Endothelial cell of umbilical vein (primary cell): ENCODE measurements at regions not wholly inside any gene's neighbourhood (a gene's known extent, or its start where the extent isn't known, plus 50 kb on each side); places are given as distances from the start of the nearest gene placed in this dataset.

Experiments used
- BruUV-seq: library from RNA; stranded (reverse); fragments of 400-500 nt; replicated peaks from 2 replicates; lab custom pipeline; 2021; lab: Mats Ljungman, UMichigan
- CTCF ChIA-PET: fragments of 300-600, 350-600 bp; sonication (Branson Sonifier 250); formaldehyde crosslinking; loops from one replicate; lab custom pipeline; 2021; ENCODE audit warnings: antibody characterized with exemption, inconsistent platforms; lab: Charles Lee
- POLR2A ChIA-PET: fragments of 300-600, 350-600 bp; sonication (Branson Sonifier 250); formaldehyde crosslinking; loops from one replicate; lab custom pipeline; 2021; ENCODE audit warnings: antibody characterized with exemption, inconsistent platforms; lab: Charles Lee
- DNase-seq: peaks from one replicate; pipeline ENCODE4 v3.0.0-alpha.2; 2011; ENCODE audit warnings: low read depth, low spot score
- FAIRE-seq: peaks from 2 replicates; lab custom pipeline; 2011; peaks lifted over from hg19 to GRCh38; lab: Jason Lieb, UNC
- H2AFZ ChIP-seq: 2 replicates; pipeline ENCODE4 v1.6.0; 2012; ENCODE audit warnings: low read depth, low read length, control low read depth, inconsistent platforms
- H3K27ac ChIP-seq: 2 replicates; pipeline ENCODE4 v1.5.1; 2011; ENCODE audit warnings: low read depth, mild to moderate bottlenecking, control low read depth, low read length, moderate library complexity; ENCODE audit not compliant: insufficient read depth
- H3K27me3 ChIP-seq, 2 experiments: 2 replicates each; pipeline versions ENCODE4 v1.6.0 to v1.6.1; 2011; ENCODE audit warnings: low read length in 2 of 2, mixed read lengths in 1 of 2; ENCODE audit not compliant: control insufficient read depth in 2 of 2, insufficient read depth in 2 of 2
- H3K36me3 ChIP-seq, 2 experiments: 2 replicates in 1 of 2; 3 replicates in 1 of 2; pipeline ENCODE4 v1.5.1; 2011; ENCODE audit warnings: low read length in 2 of 2, mild to moderate bottlenecking in 1 of 2, moderate library complexity in 1 of 2; ENCODE audit not compliant: control insufficient read depth in 2 of 2, insufficient read depth in 2 of 2; ENCODE audit errors: extremely low read depth in 1 of 2
- H3K4me1 ChIP-seq: 3 replicates; pipeline ENCODE4 v1.5.1; 2011; ENCODE audit warnings: mild to moderate bottlenecking, low read length; ENCODE audit not compliant: control insufficient read depth, insufficient read depth; ENCODE audit errors: extremely low read depth
- H3K4me2 ChIP-seq: 2 replicates; pipeline ENCODE4 v1.6.1; 2011; ENCODE audit warnings: low read length, control low read depth, mixed read lengths; ENCODE audit not compliant: insufficient read depth
- H3K4me3 ChIP-seq, 3 experiments: fragments of 200-600 bp in 1 of 3; sonication (generic), shearing (Covaris generic) in 1 of 3; replicated peaks in 1 of 3; 2 replicates each; pipeline ENCODE4 v1.5.1; 2011 to 2016; ENCODE audit warnings: control low read depth in 3 of 3, low read length in 3 of 3, mild to moderate bottlenecking in 2 of 3, inconsistent platforms in 1 of 3, low read depth in 1 of 3, moderate library complexity in 1 of 3; ENCODE audit not compliant: insufficient read depth in 1 of 3
- H3K79me2 ChIP-seq: 2 replicates; pipeline ENCODE4 v1.6.0; 2012; ENCODE audit warnings: low read length, inconsistent platforms; ENCODE audit not compliant: control insufficient read depth, insufficient read depth
- H3K9ac ChIP-seq: replicated peaks from 2 replicates; pipeline ENCODE3; 2011; ENCODE audit warnings: low read length, control low read depth; ENCODE audit not compliant: insufficient read depth; ENCODE audit errors: extremely low read depth
- H3K9me1 ChIP-seq: replicated peaks from 3 replicates; pipeline ENCODE4 v1.6.0; 2011; ENCODE audit warnings: mild to moderate bottlenecking, low read length; ENCODE audit not compliant: control insufficient read depth, insufficient read depth; ENCODE audit errors: extremely low read depth
- H3K9me3 ChIP-seq: replicated peaks from 2 replicates; pipeline ENCODE4 v1.5.1; 2012; ENCODE audit warnings: low read length, inconsistent platforms; ENCODE audit not compliant: control insufficient read depth, insufficient read depth
- H4K20me1 ChIP-seq: replicated peaks from 2 replicates; pipeline ENCODE3; 2011; ENCODE audit warnings: mild to moderate bottlenecking, low read length; ENCODE audit not compliant: control insufficient read depth, insufficient read depth; ENCODE audit errors: extremely low read depth
- CTCF ChIP-seq, 2 donors: IDR thresholded peaks; 1 replicate in 1 of 2; 2 replicates in 1 of 2; pipeline ENCODE4 v1.5.1; 2011; ENCODE audit warnings: low read length in 2 of 2, mild to moderate bottlenecking in 2 of 2, moderate library complexity in 2 of 2, control low read depth in 1 of 2, inconsistent platforms in 1 of 2, low read depth in 1 of 2; ENCODE audit not compliant: insufficient read depth in 1 of 2; ENCODE audit errors: extremely low read depth in 1 of 2
- EZH2 ChIP-seq: IDR thresholded peaks from 2 replicates; pipeline ENCODE4 v1.6.1; 2012; ENCODE audit warnings: borderline replicate concordance, low read depth, mild to moderate bottlenecking, moderate library complexity, low read length, inconsistent platforms; ENCODE audit not compliant: severe bottlenecking
- FOS ChIP-seq: IDR thresholded peaks from 2 replicates; pipeline ENCODE4 v1.6.1; 2011; ENCODE audit warnings: mild to moderate bottlenecking, low read length, moderate library complexity, borderline replicate concordance; ENCODE audit not compliant: insufficient read depth
- GATA2 ChIP-seq: IDR thresholded peaks from 2 replicates; pipeline ENCODE4 v1.7.0; 2011; ENCODE audit warnings: low read depth, mild to moderate bottlenecking, moderate library complexity, mixed read lengths, low read length; ENCODE audit not compliant: insufficient read length, insufficient read depth
- JUN ChIP-seq: IDR thresholded peaks from 2 replicates; pipeline ENCODE4 v1.6.1; 2011; ENCODE audit warnings: borderline replicate concordance, low read depth; ENCODE audit not compliant: insufficient read length, insufficient read depth
- MYC ChIP-seq: IDR thresholded peaks from one replicate; pipeline ENCODE4 v1.6.1; 2011; ENCODE audit warnings: mild to moderate bottlenecking, low read depth, low read length
- POLR2A ChIP-seq: IDR thresholded peaks from 2 replicates; pipeline ENCODE4 v1.6.1; 2012; ENCODE audit warnings: low read depth, mild to moderate bottlenecking, control low read depth, low read length
- POLR2AphosphoS5 ChIP-seq: IDR thresholded peaks from 2 replicates; pipeline ENCODE4 v1.6.1; 2012; ENCODE audit warnings: low read depth, mild to moderate bottlenecking, control low read depth, low read length, moderate library complexity; ENCODE audit not compliant: insufficient read depth
- dilution Hi-C: fragments of 300-500 bp; cut with MboI; formaldehyde crosslinking; loops from one replicate; pipeline ENCODE4 v1.15.0; 2019; ENCODE audit warnings: low sequenced_read_pairs; ENCODE audit not compliant: extremely low pct_ligation_motif_present
- intact Hi-C: fragments of 100-400 bp; cut with micrococcal nuclease; formaldehyde crosslinking; loops from one replicate; pipeline ENCODE4 v1.10.0; 2022
- TF ChIP-seq, protein P1 (sequence below): IDR thresholded peaks from 2 replicates; pipeline ENCODE4 v1.6.1; 2011; ENCODE audit not compliant: insufficient read depth, insufficient read length

- Histone ChIP-seq H3K4me1 (no peaks in the 10 kb centered on the region), H4K20me1 (no peaks in the 10 kb centered on the region), H3K27me3 (no peaks in the 10 kb centered on the region), H3K36me3 (no peaks in the 10 kb centered on the region), H3K9ac (no peak overlapping the region), H3K79me2 (no peaks in the 10 kb centered on the region), H3K9me3 (peaks cover 1% of the 10 kb centered on the region), H3K4me3 (no peak overlapping the region), H2AFZ (no peak overlapping the region), H3K9me1 (no peaks in the 10 kb centered on the region), H3K27ac (no peak overlapping the region), H3K4me2 (no peak overlapping the region)
- CTCF ChIA-PET: no interaction called here
- intact Hi-C loops: no loop called here
- POLR2A ChIA-PET: no interaction called here
- TF ChIP-seq GATA2 (no peak), EZH2 (no peak), JUN (no peak), POLR2AphosphoS5 (no peak), FOS (no peak), MYC (no peak), CTCF (IDR thresholded peaks at IDR 0.05; ENCODE audit: extremely low read depth in 1 of 2, insufficient read depth in 1 of 2, low read depth in 1 of 2, low read length in 2 of 2) (no peak), POLR2A (no peak)
- TF ChIP-seq, protein P1, sequence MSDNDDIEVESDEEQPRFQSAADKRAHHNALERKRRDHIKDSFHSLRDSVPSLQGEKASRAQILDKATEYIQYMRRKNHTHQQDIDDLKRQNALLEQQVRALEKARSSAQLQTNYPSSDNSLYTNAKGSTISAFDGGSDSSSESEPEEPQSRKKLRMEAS: no peak
- DNase-seq (no peak), FAIRE-seq (no peak)
- BruUV-seq: no TSS peak
- dilution Hi-C loops: no loop called here
Measured at GRCh38 chr7:10740805-10741204, 232.9 kb upstream of the PHF14 start.
